ENCODE measurements at regions not wholly inside any gene's neighbourhood (a gene's known extent, or its start where the extent isn't known, plus 50 kb on each side); places are given as distances from the start of the nearest gene placed in this dataset.

GRCh38 chr1:209384710-209385550, 198.6 kb upstream of the CAMK1G start:
- DNase-seq (ENCODE audit: low read depth) = peak; percentile 79
- H3K4me3 ChIP-seq (ENCODE audit: low read length) = peak overlapping the region; percentile 33

DNA sequence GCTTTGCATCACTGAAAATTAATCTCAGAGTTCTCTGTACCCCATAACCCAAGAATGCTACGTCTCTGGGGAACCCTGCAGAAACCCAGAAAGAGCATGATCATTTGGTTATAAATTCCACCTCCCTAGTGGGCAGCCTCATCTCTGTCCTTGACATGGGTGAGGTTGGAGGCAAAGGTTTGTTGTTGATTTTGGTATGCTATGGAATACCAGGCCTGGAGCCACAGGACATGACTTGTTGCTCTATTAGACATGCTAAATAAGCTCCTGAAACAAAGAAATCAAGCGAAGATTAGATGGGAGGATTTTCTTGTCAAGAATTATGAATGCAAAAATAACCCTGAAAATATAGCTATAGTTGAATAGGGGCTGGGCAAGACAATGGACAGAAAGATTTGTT, 197.4 kb upstream of the CAMK1G start:
- no peak for TF ChIP-seq CTCF (IDR thresholded peaks at IDR 0.05; ENCODE audit: insufficient read depth, low read depth, low read length, missing control alignments)
- no peak overlapping the region for H3K4me3 ChIP-seq (ENCODE audit: low read length)
- DNase-seq (ENCODE audit: low read depth) = no peak

More at GRCh38 chr1:209384710-209385550, 198.6 kb upstream of the CAMK1G start:
- no peak for TF ChIP-seq CTCF (IDR thresholded peaks at IDR 0.05; ENCODE audit: insufficient read depth, low read depth, low read length, missing control alignments)

DNA sequence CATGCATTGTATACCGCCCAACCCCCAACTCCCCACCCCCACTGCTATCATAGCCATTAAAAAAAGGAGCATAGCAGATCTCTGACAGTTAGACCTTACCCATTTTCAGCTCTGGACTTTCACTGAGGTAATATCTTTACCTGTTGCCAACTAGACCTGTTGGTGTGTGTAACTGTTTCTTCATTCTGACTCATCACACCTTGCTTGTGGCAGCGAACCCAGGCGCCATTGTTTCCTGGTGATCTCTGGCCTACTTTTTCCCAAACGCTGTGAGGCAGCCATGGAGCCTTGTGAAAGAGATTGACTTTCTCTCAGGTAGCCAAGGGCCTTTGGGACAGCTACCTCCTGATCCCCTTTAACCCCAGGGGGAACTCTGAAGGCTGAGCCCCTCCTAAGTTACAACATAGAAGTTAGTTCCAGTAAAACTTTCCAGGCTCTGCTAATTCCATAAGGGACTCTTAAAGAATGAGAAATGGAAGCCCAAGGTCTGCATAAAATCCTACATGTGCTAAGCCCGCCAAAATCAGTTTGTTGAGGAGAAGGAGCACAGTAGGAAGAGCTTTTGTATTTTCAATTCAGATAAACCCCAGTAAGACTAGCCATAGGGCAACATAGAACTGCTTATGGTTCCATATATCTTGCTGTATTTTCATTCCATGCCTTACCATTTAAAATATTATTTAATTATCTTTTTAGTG, 196.1 kb upstream of the CAMK1G start:
- H3K4me3 ChIP-seq (ENCODE audit: low read length) = no peak overlapping the region
- no peak for TF ChIP-seq CTCF (IDR thresholded peaks at IDR 0.05; ENCODE audit: insufficient read depth, low read depth, low read length, missing control alignments)
- DNase-seq (ENCODE audit: low read depth) = peak; percentile 96

DNA sequence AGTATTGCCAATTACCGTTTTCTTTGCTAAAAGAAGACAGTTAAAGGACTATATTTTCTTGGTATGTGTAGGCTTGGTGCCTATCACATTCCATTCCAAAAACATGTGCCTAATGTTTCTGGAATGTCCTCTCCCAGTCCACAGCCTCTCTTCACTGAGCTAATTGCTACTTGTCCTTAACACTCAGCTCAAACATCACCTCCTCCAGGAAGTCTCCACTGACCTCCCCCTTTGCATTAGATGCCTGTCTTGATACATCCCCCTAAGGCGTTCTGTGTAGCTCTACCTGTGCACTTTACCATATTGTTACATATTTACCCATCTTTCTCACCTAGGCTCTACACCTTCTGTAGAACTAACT, 195.6 kb upstream of the CAMK1G start:
- peak; percentile 82 for DNase-seq (ENCODE audit: low read depth)
- no peak overlapping the region for H3K4me3 ChIP-seq (ENCODE audit: low read length)
- TF ChIP-seq CTCF (IDR thresholded peaks at IDR 0.05; ENCODE audit: insufficient read depth, low read depth, low read length, missing control alignments) = no peak

DNA sequence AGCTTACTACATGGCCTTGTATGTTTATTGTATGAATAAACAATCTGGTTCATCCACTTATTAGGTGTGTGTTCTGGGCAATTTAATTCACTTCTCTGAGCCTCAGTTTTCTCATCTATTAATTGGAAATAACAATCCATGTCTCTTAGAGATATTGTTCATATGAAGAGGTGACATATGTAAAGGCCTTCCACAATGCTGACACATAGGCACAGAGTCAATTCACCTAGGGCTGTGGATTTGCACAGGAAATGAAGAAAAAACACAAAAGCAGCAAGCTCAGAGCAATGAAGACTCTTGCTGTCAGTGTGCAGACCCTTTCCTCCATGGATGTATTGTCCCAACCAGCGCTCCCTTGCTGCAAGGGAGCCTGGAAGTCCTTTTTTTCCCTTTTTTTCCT, 195.2 kb upstream of the CAMK1G start:
- peak; percentile 41 for DNase-seq (ENCODE audit: low read depth)
- H3K4me3 ChIP-seq (ENCODE audit: low read length) = no peak overlapping the region
- no peak for TF ChIP-seq CTCF (IDR thresholded peaks at IDR 0.05; ENCODE audit: insufficient read depth, low read depth, low read length, missing control alignments)

- peak; percentile 99 for DNase-seq (ENCODE audit: low read depth)
- TF ChIP-seq CTCF (IDR thresholded peaks at IDR 0.05; ENCODE audit: insufficient read depth, low read depth, low read length, missing control alignments) = no peak
- no peak overlapping the region for H3K4me3 ChIP-seq (ENCODE audit: low read length)
Observed at GRCh38 chr1:209389258-209389657, 194.3 kb upstream of the CAMK1G start.
